Sigmoid colon (tissue), 6 donors: ENCODE measurements at regions not wholly inside any gene's neighbourhood (a gene's known extent, or its start where the extent isn't known, plus 50 kb on each side); places are given as distances from the start of the nearest gene placed in this dataset.

ENCODE experiments used
- DNase-seq: peaks from one replicate; pipeline ENCODE4 v3.0.0-alpha.2; 2019
- H3K27ac ChIP-seq, 4 donors: fragments of 200-600 bp; sonication (generic); one replicate each; pipeline ENCODE4 v1.5.1; 2016 to 2019; ENCODE audit warnings: mild to moderate bottlenecking in 1 of 4
- H3K27me3 ChIP-seq, 3 donors: fragments of 200-600 bp; sonication (generic); one replicate each; pipeline ENCODE4 v1.5.1; 2019; ENCODE audit warnings: mild to moderate bottlenecking in 1 of 3
- H3K36me3 ChIP-seq, 4 donors: fragments of 200-600 bp; sonication (generic); one replicate each; pipeline ENCODE4 v1.5.1; 2016 to 2019
- H3K4me1 ChIP-seq, 4 donors: fragments of 200-600 bp; sonication (generic); one replicate each; pipeline ENCODE4 v1.5.1; 2017 to 2019
- H3K4me3 ChIP-seq, 4 donors: fragments of 200-600 bp; sonication (generic); one replicate each; pipeline ENCODE4 v1.5.1; 2017 to 2019; ENCODE audit warnings: mild to moderate bottlenecking in 2 of 4, moderate library complexity in 1 of 4
- H3K9me3 ChIP-seq, 4 donors: fragments of 200-600 bp in 3 of 4; sonication (generic) in 3 of 4; one replicate each; pipeline versions ENCODE4 v1.5.1 to v1.6.1; 2013 to 2019
- EP300 ChIP-seq, 4 donors: sonication (generic); formaldehyde crosslinking; IDR thresholded peaks; one replicate each; pipeline ENCODE4 v1.6.1; 2017; ENCODE audit warnings: antibody characterized with exemption in 4 of 4
- POLR2A ChIP-seq, 2 donors: fragments of 450-650 bp; IDR thresholded peaks; one replicate each; pipeline ENCODE4 v1.6.1; 2016; ENCODE audit warnings: antibody characterized with exemption in 2 of 2, mild to moderate bottlenecking in 2 of 2, moderate library complexity in 2 of 2
- POLR2AphosphoS5 ChIP-seq, 4 donors: sonication (generic); formaldehyde crosslinking; IDR thresholded peaks; one replicate each; pipeline ENCODE4 v1.6.1; 2017; ENCODE audit warnings: antibody characterized with exemption in 4 of 4
- WGBS, 2 donors: extraction: QIAGEN DNeasy Blood & Tissue Kit; methylation state at CpG; one replicate each; pipeline ENCODE4 v1.1.7; 2013; 5-methylcytosine and 5-hydroxymethylcytosine counted together
- intact Hi-C: fragments of 100-400 bp; cut with DNase I; formaldehyde crosslinking; loops from one replicate; pipeline ENCODE4 v1.15.1; 2023
- TF ChIP-seq, protein P1 (sequence below), 4 experiments: fragments of 450-650 bp in 3 of 4; fragments of 200-600 bp in 1 of 4; IDR thresholded peaks; one replicate each; pipeline ENCODE4 v1.5.1; 2016 to 2019; ENCODE audit warnings: antibody characterized with exemption in 4 of 4, mild to moderate bottlenecking in 3 of 4, moderate library complexity in 2 of 4
- donor health status: healthy with polysubstance abuse.
- donor health status: healthy.

DNA sequence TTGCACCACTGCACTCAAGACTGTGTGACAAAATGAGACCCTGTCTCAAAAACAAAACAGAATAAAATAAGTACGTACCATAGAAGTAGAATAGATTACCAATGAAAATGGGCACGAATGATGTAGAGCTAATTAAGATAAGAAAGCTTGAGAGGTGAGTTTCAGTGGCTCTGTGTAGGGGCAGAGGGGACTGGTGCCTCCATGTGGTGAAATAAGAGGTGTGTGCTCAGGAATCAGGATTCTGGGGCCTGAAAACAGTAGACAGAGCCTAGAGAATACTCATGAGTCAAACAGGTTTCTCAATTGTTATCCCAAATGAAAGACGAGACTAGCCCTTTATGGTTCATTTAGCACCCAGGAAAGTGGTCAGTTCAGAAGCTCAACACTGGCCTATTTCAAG, 1145.1 kb downstream of the FLRT2 start:
- no peak overlapping the region for H3K4me3 ChIP-seq

DNA sequence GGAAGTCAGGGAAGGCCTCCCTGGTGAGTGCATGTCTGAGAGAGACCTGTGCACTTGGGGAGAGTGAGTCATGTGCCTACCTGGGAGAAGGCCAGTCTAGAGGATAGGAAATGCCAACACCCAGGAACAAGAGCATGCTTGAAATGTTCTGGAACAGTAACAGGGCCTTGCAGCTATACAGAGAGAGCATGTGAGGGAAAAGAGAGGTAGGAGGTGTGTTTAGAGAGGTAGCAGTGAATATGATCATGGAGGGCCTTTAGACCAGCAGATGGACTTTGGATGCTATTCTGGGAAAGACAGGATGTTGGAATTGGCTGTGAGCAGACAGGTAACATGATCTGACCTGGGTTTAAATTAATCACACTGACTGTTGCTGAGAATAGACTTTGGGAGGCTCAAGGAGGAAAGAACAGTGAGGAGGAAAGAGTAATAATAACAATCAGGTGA, 1143.6 kb downstream of the FLRT2 start:
- H3K9me3 ChIP-seq, result no peaks in the 10 kb centered on the region
- no peaks in the 10 kb centered on the region for H3K36me3 ChIP-seq
- H3K4me3 ChIP-seq, result no peak overlapping the region
- H3K4me1 ChIP-seq, result peaks cover 0 to 4% (median 0%) of the 10 kb centered on the region in 4 donors
- TF ChIP-seq, protein P1, sequence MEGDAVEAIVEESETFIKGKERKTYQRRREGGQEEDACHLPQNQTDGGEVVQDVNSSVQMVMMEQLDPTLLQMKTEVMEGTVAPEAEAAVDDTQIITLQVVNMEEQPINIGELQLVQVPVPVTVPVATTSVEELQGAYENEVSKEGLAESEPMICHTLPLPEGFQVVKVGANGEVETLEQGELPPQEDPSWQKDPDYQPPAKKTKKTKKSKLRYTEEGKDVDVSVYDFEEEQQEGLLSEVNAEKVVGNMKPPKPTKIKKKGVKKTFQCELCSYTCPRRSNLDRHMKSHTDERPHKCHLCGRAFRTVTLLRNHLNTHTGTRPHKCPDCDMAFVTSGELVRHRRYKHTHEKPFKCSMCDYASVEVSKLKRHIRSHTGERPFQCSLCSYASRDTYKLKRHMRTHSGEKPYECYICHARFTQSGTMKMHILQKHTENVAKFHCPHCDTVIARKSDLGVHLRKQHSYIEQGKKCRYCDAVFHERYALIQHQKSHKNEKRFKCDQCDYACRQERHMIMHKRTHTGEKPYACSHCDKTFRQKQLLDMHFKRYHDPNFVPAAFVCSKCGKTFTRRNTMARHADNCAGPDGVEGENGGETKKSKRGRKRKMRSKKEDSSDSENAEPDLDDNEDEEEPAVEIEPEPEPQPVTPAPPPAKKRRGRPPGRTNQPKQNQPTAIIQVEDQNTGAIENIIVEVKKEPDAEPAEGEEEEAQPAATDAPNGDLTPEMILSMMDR (IDR thresholded peaks at IDR 0.05), result no peak
- TF ChIP-seq POLR2A (IDR thresholded peaks at IDR 0.05) (no peak), POLR2AphosphoS5 (IDR thresholded peaks at IDR 0.05) (no peak)
- no peak for DNase-seq
- no peak overlapping the region for H3K27ac ChIP-seq
- intact Hi-C loops, result no loop called here
- H3K27me3 ChIP-seq, result no peaks in the 10 kb centered on the region

More for the DNA sequence above, 1145.1 kb downstream of the FLRT2 start:
- no peak for DNase-seq
- Histone ChIP-seq H3K36me3 (no peaks in the 10 kb centered on the region), H3K9me3 (no peaks in the 10 kb centered on the region), H3K27ac (no peak overlapping the region), H3K27me3 (no peaks in the 10 kb centered on the region), H3K4me1 (peaks cover 0 to 4% (median 0%) of the 10 kb centered on the region in 4 donors)
- WGBS, 2 donors, result 78 to 79% methylated on average over 3 of the region's 3 CpGs
- TF ChIP-seq EP300 (IDR thresholded peaks at IDR 0.05) (no peak), POLR2AphosphoS5 (IDR thresholded peaks at IDR 0.05) (no peak)
- TF ChIP-seq, protein P1 (IDR thresholded peaks at IDR 0.05), result no peak
- intact Hi-C loops, result no loop called here

DNA sequence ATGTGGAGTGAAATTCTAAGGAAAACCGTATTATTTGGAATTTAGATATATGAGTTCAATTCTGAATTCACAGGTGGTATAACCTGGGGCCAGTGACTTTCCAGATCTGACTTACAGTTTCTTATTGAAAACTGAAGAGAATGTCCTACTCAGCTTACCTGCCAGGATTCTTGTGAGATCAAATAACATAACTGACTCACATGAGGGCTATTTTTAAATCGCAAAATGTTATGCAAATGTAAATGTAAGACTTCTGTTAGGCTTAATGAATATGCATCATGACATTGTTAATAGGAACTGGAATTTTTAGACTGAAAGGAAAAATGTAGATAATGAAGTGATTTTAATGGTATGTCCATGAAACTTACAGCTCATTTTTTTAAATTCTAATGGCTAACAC, 1142.1 kb downstream of the FLRT2 start:
- peaks cover 0 to 4% (median 0%) of the 10 kb centered on the region in 4 donors for H3K4me1 ChIP-seq
- H3K9me3 ChIP-seq, result no peaks in the 10 kb centered on the region
- intact Hi-C loops, result no loop called here
- H3K27me3 ChIP-seq, result no peaks in the 10 kb centered on the region
- no peak for DNase-seq
- H3K27ac ChIP-seq, result no peak overlapping the region
- H3K36me3 ChIP-seq, result no peaks in the 10 kb centered on the region
- TF ChIP-seq POLR2AphosphoS5 (IDR thresholded peaks at IDR 0.05) (no peak), POLR2A (IDR thresholded peaks at IDR 0.05) (no peak), EP300 (IDR thresholded peaks at IDR 0.05) (no peak)
- TF ChIP-seq, protein P1 (IDR thresholded peaks at IDR 0.05), result no peak
- no peak overlapping the region for H3K4me3 ChIP-seq
- WGBS, 2 donors, result 89 to 91% methylated on average over 2 of the region's 2 CpGs

DNA sequence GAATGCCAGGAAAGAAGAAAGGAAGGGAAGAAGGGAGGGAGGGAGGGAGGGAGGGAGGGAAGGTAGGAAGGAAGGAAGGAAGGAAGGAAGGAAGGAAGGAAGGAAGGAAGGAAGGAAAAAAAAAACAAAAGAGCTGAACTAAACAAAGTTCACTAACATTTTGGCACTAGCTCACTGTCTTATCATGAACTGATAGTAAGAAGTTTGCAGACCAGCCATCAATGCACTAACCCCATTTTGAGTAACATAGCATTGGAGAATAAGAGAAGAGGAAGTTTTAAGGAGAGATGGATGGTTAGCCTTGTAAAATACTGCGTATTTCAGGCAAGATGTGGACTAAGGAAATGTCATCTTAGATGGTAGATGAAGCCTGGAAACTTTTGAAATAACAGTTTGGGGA, 1136.0 kb downstream of the FLRT2 start:
- no peak overlapping the region for H3K4me3 ChIP-seq
- DNase-seq, result no peak
- TF ChIP-seq EP300 (IDR thresholded peaks at IDR 0.05), result no peak
- H3K4me1 ChIP-seq, result no peaks in the 10 kb centered on the region
- H3K27ac ChIP-seq, result no peak overlapping the region
- H3K27me3 ChIP-seq, result no peaks in the 10 kb centered on the region
- no peaks in the 10 kb centered on the region for H3K36me3 ChIP-seq
- peaks cover 0 to 2% (median 0%) of the 10 kb centered on the region in 4 donors for H3K9me3 ChIP-seq
- intact Hi-C loops, result no loop called here
- WGBS, 2 donors, result 77 to 92% methylated on average over 1 of the region's 1 CpG

DNA sequence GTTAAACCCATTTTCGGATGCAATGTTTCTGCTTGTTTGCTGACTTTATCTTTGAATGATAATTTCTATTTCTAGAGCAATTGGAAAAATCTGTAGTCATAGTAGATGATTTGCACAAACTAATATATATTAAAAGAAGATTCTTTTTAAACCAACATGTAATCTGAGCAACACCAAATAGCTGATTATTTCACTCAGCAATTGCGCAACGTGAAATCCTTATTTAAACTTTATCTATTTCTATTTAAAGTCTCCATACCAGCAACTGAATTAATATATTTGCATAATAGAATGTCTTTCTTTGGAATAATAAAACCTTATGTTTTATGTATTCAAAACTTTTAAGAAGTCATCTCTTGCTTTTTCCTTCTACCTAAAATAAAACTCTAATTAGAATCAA, 1132.4 kb downstream of the FLRT2 start:
- Histone ChIP-seq H3K27me3 (no peaks in the 10 kb centered on the region), H3K4me1 (no peaks in the 10 kb centered on the region), H3K4me3 (no peak overlapping the region), H3K36me3 (no peaks in the 10 kb centered on the region), H3K27ac (no peak overlapping the region), H3K9me3 (peaks cover 0 to 2% (median 0%) of the 10 kb centered on the region in 4 donors)
- 79 to 91% methylated on average over 3 of the region's 3 CpGs for WGBS, 2 donors
- TF ChIP-seq POLR2A (IDR thresholded peaks at IDR 0.05) (no peak), EP300 (IDR thresholded peaks at IDR 0.05) (no peak), POLR2AphosphoS5 (IDR thresholded peaks at IDR 0.05) (no peak)
- TF ChIP-seq, protein P1 (IDR thresholded peaks at IDR 0.05), result no peak
- no peak for DNase-seq
- intact Hi-C loops, result no loop called here
